SK-N-SH treated with all-trans-retinoic acid at 6 μM for 48 hours (cell line): ENCODE measurements at regions not wholly inside any gene's neighbourhood (a gene's known extent, or its start where the extent isn't known, plus 50 kb on each side); places are given as distances from the start of the nearest gene placed in this dataset.

Experiments
- ATAC-seq: fragments of 200-7000 bp; cut with Tn5 transposase; 3 replicates; pipeline ENCODE4 v1.9.1; 2020; ENCODE audit warnings: mild to moderate bottlenecking, moderate library complexity
- ARNTL ChIP-seq: fragments of 450-650 bp; formaldehyde crosslinking; IDR thresholded peaks from 2 replicates; pipeline ENCODE4 v1.5.0; 2020; ENCODE audit warnings: low read depth, mild to moderate bottlenecking, moderate library complexity, borderline replicate concordance
- BACH2 ChIP-seq: fragments of 250-450 bp; sonication (Bioruptor Pico); IDR thresholded peaks from 2 replicates; pipeline ENCODE4 v1.9.0; 2021; ENCODE audit warnings: mild to moderate bottlenecking, borderline replicate concordance
- CSDC2 ChIP-seq: fragments of 250-450 bp; sonication (Bioruptor Pico); IDR thresholded peaks from 2 replicates; pipeline ENCODE4 v1.5.0; 2020; ENCODE audit warnings: mild to moderate bottlenecking, moderate library complexity
- CSRNP3 ChIP-seq: fragments of 250-450 bp; sonication (Bioruptor Pico); IDR thresholded peaks from 2 replicates; pipeline ENCODE4 v1.5.1; 2021; ENCODE audit warnings: mild to moderate bottlenecking, moderate library complexity
- ESRRG ChIP-seq: fragments of 250-450 bp; sonication (Bioruptor Pico); IDR thresholded peaks from 2 replicates; pipeline ENCODE4 v1.6.1; 2021; ENCODE audit warnings: mild to moderate bottlenecking
- ISL1 ChIP-seq: fragments of 250-450 bp; sonication (Bioruptor Pico); IDR thresholded peaks from 2 replicates; pipeline ENCODE4 v2.1.2; 2022; ENCODE audit warnings: mild to moderate bottlenecking, moderate library complexity
- PATZ1 ChIP-seq: fragments of 250-450 bp; sonication (Bioruptor Pico); IDR thresholded peaks from 2 replicates; pipeline ENCODE4 v1.8.0; 2020; ENCODE audit warnings: mild to moderate bottlenecking, moderate library complexity, borderline replicate concordance
- POU6F1 ChIP-seq: fragments of 250-450 bp; sonication (Bioruptor Pico); IDR thresholded peaks from 2 replicates; pipeline ENCODE4 v1.8.0; 2021; ENCODE audit warnings: low read depth, mild to moderate bottlenecking, moderate library complexity, borderline replicate concordance
- PPARA ChIP-seq: fragments of 250-450 bp; sonication (Bioruptor Pico); IDR thresholded peaks from 2 replicates; pipeline ENCODE4 v1.5.0; 2020; ENCODE audit warnings: mild to moderate bottlenecking, borderline replicate concordance
- RARB ChIP-seq: fragments of 250-450 bp; sonication (Bioruptor Pico); IDR thresholded peaks from 2 replicates; pipeline ENCODE4 v1.8.0; 2021; ENCODE audit warnings: mild to moderate bottlenecking, moderate library complexity
- SNAI2 ChIP-seq: fragments of 250-450 bp; sonication (Bioruptor Pico); IDR thresholded peaks from 2 replicates; pipeline ENCODE4 v1.5.0; 2020; ENCODE audit warnings: mild to moderate bottlenecking, moderate library complexity
- TCF4 ChIP-seq: fragments of 250-450 bp; sonication (Bioruptor Pico); IDR thresholded peaks from 2 replicates; pipeline ENCODE4 v1.8.0; 2021; ENCODE audit warnings: mild to moderate bottlenecking, moderate library complexity, borderline replicate concordance
- TOX ChIP-seq: fragments of 250-450 bp; sonication (Bioruptor Pico); IDR thresholded peaks from 2 replicates; pipeline ENCODE4 v1.8.0; 2021; ENCODE audit warnings: mild to moderate bottlenecking, moderate library complexity, borderline replicate concordance
- TSHZ2 ChIP-seq: fragments of 250-450 bp; sonication (Bioruptor Pico); IDR thresholded peaks from 2 replicates; pipeline ENCODE4 v1.5.0; 2020; ENCODE audit warnings: mild to moderate bottlenecking, moderate library complexity
- ZFP3 ChIP-seq: fragments of 250-450 bp; sonication (Bioruptor Pico); IDR thresholded peaks from 2 replicates; pipeline ENCODE4 v1.5.0; 2020; ENCODE audit warnings: mild to moderate bottlenecking, moderate library complexity
- ZFP30 ChIP-seq: fragments of 450-650 bp; formaldehyde crosslinking; IDR thresholded peaks from 2 replicates; pipeline ENCODE4 v1.5.0; 2022; ENCODE audit warnings: mild to moderate bottlenecking, moderate library complexity
- ZNF565 ChIP-seq: fragments of 450-650 bp; formaldehyde crosslinking; conservative IDR thresholded peaks from 2 replicates; pipeline ENCODE4 v1.5.0; 2020; ENCODE audit warnings: low read depth, mild to moderate bottlenecking, moderate library complexity
- ZNF70 ChIP-seq: fragments of 450-650 bp; formaldehyde crosslinking; IDR thresholded peaks from 2 replicates; pipeline ENCODE4 v1.5.0; 2020; ENCODE audit warnings: mild to moderate bottlenecking, moderate library complexity

GRCh38 chr5:74424162-74424868 is 216.2 kb downstream of the ENC1 start:
- no peak for TF ChIP-seq CSRNP3 (CRISPR knock-in tag)
- no peak for TF ChIP-seq TOX
- TF ChIP-seq ZNF565 (CRISPR knock-in tag), result no peak
- no peak for TF ChIP-seq ZFP3 (CRISPR knock-in tag)
- TF ChIP-seq POU6F1 (CRISPR knock-in tag), result no peak
- no peak for TF ChIP-seq ESRRG (CRISPR knock-in tag)
- TF ChIP-seq RARB (CRISPR knock-in tag), result no peak

GRCh38 chr5:74423383-74423782 is 217.1 kb downstream of the ENC1 start:
- ATAC-seq, result no peak
- TF ChIP-seq TSHZ2 (CRISPR knock-in tag), result no peak

More at GRCh38 chr5:74424162-74424868, 216.2 kb downstream of the ENC1 start:
- ATAC-seq, result no peak

DNA sequence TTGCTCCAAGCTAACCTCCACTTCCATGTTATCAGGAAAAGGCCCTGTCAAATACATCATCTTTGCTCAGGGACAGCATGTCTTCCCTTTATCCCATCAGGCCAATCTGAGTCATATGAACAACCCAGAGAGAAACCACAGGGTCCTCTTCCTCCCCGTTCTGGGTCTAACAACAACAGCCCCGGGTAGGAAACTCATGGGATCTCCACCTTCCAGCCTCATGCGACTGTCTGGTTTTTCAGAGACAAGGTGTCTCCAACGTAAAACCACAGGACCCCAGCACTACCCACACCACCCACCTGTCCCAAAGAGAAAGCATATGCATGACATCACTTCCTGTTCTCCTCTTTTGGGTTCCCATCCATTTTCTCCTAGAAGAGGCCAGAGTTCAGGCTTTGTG is 217.9 kb downstream of the ENC1 start:
- ATAC-seq, result no peak
- no peak for TF ChIP-seq TSHZ2 (CRISPR knock-in tag)
- no peak for TF ChIP-seq ARNTL (CRISPR knock-in tag)
- TF ChIP-seq ZNF70 (CRISPR knock-in tag), result no peak
- no peak for TF ChIP-seq ESRRG (CRISPR knock-in tag)
- no peak for TF ChIP-seq ZFP30 (CRISPR knock-in tag)
- TF ChIP-seq PPARA, result no peak
- TF ChIP-seq BACH2 (CRISPR knock-in tag), result no peak
- no peak for TF ChIP-seq SNAI2 (CRISPR knock-in tag)
- TF ChIP-seq PATZ1 (CRISPR knock-in tag), result no peak
- no peak for TF ChIP-seq CSDC2
- TF ChIP-seq TCF4 (CRISPR knock-in tag), result no peak
- TF ChIP-seq ISL1 (CRISPR knock-in tag), result no peak
- TF ChIP-seq ZNF565 (CRISPR knock-in tag), result no peak
